ENCODE measurements at regions not wholly inside any gene's neighbourhood (a gene's known extent, or its start where the extent isn't known, plus 50 kb on each side); places are given as distances from the start of the nearest gene placed in this dataset.

GRCh38 chr10:3512263-3512662, 272.7 kb downstream of the KLF6 start:
- TF ChIP-seq, protein P1, sequence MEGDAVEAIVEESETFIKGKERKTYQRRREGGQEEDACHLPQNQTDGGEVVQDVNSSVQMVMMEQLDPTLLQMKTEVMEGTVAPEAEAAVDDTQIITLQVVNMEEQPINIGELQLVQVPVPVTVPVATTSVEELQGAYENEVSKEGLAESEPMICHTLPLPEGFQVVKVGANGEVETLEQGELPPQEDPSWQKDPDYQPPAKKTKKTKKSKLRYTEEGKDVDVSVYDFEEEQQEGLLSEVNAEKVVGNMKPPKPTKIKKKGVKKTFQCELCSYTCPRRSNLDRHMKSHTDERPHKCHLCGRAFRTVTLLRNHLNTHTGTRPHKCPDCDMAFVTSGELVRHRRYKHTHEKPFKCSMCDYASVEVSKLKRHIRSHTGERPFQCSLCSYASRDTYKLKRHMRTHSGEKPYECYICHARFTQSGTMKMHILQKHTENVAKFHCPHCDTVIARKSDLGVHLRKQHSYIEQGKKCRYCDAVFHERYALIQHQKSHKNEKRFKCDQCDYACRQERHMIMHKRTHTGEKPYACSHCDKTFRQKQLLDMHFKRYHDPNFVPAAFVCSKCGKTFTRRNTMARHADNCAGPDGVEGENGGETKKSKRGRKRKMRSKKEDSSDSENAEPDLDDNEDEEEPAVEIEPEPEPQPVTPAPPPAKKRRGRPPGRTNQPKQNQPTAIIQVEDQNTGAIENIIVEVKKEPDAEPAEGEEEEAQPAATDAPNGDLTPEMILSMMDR (IDR thresholded peaks at IDR 0.05) = peak in 1 of 6 experiments; percentile 5
- no peak for TF ChIP-seq POLR2A (IDR thresholded peaks at IDR 0.05)
